GM18520 (cell line): ENCODE measurements at regions not wholly inside any gene's neighbourhood (a gene's known extent, or its start where the extent isn't known, plus 50 kb on each side); places are given as distances from the start of the nearest gene placed in this dataset.
"Not testable (repeated sequence)": the region's sequence is repeated elsewhere in the genome, so short reads cannot be mapped to it uniquely, and the experiment has no call there.

Experiments used
- ATAC-seq: cut with Tn5 transposase; IDR thresholded peaks from one replicate; pipeline ENCODE4 v1.9.1; 2021; ENCODE audit not compliant: unreplicated experiment

DNA sequence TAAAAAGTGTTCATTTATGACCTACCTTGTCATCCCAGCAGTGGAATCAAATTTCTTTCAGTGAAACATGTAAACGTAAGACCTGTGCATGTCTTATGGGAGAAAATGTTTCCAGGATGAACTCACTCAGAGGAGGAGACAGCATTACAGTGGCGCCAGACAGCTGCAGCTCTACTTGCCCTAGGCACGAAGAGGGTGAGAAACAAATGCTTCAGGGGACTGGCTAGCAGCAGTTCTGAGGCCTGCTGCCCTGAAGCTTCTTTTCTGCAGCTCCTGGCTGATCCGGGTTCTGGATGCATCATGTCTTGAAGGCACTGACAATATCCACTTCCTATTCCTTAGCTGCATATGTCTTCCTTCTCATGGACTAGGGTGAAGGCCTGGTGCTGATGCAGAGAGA, 120.2 kb downstream of the QRSL1 start:
- ATAC-seq, result no peak

DNA sequence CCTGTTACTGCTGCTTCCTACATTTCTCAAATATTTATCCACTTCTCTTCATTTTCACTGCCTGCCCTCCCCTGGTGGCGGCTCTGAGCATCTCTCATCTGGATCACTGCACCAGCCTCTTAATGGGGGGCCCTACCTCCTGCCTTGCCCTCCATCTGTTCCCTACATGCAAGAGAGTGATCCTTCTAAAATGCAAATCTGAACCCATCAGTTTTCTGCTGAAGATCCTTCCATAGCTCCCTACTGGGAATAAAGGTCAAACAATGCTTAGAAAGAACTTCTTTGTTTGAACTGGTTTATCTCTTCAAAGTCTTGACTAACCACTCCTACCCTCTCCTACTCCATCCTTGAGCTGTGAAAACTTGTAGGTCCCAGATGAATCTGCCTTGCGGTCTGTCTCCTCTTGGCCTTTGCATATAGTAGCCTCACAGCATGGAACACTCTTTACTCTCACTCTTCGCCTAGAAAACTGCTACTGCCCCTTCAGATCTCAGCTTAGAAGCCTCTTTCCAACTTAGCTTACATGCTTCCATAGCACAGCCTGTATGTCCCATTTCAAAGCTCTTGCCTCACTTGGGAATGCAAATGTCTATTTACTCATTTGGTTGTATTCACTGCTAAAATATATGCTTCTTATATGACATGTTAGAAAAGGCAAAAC, 119.3 kb downstream of the QRSL1 start:
- no peak for ATAC-seq

DNA sequence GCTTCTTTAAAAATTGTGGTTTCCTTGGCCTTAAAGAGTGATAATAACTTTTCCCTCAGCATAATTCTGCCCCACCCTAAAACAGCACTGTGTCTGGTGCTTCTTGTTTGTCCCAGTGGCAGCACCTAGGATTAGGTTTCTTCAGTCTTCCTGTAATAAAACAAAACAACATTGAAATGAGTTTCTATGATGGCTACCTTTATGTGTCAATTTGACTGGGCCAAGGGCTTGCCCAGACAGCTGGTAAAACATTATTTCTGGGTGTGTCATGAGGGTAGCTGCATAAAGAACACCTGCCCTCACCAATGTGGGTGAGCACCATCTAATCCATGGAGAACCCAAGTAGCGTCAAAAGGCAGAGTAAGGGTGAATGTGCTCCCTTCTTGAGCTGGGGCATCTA, 117.8 kb downstream of the QRSL1 start:
- no peak for ATAC-seq

DNA sequence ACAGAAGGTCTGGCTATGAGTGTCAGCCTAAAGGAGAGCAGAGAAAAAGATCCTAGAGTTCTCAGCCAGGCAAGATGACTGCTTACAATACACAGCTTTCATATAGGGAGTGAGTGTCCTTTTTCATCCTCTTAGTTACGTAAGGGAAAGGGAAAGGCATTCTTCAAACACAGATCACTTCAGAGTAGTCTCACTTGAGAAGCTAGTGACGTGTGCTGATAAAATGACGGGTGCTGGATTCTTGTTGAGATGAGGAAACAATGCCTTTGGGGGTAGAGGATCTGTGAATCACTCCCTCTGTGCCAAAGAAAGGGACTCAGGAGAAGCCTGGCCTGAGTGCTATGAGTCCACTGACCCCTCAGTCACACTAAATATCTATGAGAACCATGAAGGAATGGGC, 117.3 kb downstream of the QRSL1 start:
- no peak for ATAC-seq

DNA sequence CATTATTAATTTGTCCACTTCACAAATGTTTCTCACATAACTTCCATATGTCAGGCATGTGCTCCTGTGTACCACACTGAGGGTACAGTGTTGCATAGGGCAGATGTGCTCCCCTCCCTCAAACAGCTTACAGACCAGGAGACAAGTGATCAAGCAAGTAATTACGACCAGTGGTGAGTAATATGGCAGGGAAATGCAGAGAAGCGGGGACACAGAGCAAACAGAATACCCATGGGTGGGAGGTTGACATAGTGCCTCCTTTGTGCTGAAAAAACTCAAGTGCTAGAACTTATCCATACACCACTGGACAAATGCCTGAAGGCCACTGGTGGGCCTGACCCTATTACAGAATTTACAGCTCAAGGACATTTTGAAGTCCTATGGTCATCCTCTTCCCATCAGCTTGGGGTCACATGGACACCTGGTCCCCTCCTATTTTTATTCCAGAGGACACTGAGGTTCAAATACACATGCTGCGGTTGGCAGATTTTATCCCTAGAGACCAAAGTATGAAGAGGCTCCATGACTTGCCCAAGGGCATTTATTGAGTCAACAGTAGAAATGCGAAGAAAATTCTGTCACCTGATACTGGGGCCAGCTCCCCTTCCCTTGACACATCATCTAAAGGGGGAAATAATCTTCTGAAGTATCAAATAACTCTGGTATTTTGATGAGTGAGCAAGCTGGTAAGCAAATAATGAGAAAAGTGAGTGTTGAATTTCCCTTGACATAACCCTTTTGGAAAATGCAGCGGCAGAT, 116.6 kb downstream of the QRSL1 start:
- ATAC-seq, result no peak

DNA sequence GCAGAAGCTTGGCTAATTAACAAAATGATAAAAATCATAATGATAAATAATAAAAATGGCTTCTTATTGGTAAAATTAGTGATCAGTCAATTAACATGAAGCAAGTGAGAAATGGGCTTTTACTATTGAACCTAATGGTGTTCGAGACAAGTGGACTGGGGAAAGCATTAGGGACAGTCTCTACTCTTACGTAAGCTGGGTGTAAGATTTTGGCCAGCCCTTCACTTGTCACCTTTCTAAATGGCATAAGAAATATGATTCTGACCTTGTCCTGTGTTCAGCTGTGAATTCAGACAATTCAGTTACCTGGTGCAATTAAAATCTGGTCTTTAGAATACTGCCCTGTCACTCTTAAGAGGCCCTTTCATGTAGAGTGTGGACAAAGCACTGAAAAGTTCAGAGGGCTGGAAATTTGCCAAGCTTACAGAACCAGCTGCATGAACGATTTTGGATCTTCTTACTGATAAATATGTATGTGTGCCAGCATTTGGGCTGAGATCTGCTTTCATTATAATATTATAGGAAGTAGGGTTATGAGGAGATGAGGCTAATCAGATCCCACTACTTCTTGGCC, 115.9 kb downstream of the QRSL1 start:
- ATAC-seq, result no peak

DNA sequence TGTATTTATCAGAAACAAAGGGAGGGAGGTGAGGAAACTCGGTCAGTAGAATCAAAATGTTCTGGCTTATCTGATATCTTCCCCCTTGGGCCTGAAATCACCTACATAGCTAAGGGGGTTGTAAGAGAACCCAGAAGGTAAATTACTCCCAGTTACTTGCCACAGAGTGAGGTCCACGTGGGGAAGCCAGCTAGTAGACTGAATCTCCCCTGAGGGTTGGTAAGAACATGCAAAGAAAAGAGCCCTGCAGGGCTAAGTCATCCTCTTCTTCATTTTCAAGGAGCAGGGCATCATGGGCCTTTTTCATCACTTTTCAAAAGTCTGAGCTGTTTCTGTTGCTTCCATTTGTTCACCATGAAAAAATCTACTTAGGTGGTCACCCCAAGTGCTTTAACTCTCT, 115.4 kb downstream of the QRSL1 start:
- ATAC-seq, result no peak

DNA sequence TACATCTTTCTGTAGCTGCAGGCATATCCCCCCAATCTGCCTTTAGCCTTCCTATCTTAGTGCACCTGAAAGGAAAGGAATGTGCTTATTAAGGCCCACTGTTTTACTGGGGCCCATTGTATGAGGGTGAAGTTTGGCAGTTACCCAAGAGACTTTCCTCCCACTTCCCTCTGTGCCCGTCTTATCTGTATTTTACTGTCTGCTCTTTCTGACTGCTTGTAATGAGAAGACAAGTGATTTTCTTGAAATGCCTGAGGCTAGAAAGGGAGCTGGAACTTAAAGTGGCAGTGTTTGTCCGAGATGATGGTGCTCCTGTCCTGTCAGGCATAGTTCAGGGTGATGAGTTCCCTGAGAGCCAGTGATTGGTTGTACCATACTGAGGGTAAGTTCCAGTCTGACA, 114.7 kb downstream of the QRSL1 start:
- ATAC-seq, result not testable (repeated sequence)

DNA sequence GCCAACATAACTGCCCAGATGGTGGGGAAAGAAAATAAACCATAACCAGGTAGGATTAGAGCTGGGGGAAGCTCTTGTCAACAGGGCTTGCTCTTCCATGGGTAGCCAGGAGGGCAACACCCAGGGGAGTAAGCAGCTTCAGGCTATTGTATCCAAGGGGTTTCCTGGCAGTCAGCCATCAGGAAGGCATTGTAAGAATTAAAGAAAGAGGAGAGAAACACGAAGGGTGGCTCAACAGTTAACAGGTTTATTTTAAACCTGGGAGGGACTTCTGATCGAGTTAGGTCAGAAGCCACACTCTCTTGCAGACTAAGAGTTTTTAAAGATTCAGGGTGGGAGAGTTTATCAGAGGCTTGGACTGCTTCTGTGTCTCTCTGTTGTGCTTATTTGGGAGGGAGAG, 114.2 kb downstream of the QRSL1 start:
- ATAC-seq, result no peak

DNA sequence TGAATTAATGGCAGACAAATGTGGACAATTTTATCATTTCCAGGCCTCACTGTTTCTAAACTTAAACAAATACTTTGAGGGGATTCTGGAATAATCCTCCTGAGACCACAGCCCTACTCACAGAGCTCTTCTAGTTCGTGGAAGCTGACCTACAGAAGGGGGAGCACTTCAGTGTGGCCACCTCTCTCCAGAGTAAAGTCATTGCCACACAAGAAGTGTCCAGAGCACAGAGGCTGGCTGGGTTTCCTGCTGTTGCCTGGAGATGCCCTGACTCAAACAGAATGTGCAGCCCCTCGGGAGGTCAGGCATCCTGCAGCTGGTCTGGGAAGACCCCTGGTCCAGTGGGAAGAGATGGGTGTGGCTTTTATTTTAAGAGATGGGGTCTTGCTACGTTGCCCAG, 110.9 kb downstream of the QRSL1 start:
- ATAC-seq, result no peak

DNA sequence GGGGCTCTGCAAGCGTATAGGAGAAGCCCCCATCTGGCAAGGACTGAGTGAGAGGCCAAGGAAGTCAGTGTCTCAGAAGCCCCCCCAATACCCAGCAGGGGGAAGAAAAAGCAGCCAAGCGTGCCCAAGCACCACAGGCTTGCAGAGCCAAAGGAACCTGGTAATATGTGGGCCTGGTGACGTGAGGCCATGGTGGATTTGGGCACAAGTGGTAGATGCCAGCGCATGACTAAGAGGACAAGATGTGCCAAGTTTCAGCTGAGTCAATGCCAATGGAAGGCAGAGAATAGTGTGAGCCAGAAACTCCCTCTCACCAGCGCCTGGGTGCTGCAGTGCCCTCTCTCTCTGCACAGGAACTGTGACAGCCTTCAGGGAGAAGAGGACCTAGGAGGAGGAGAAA, 110.0 kb downstream of the QRSL1 start:
- ATAC-seq, result no peak

DNA sequence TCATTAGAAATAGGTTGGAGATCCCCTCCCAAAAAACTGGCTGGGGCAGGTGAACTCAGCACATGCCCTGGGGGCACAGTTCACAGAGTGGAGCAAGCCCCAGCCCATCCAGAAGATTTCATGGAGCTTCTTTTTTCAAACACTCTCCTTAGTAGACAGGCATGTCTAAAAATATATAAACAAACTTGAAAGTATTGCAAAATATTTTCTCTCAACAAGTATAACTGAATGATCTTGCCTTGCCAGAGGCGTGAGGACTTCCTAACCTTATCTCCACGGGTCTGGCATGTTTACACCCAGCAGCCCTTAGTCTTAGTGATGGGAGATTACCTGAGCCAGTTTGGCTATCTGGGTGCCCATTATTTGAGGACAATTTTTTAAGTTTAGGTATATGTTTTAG, 107.1 kb downstream of the QRSL1 start:
- ATAC-seq, result no peak

DNA sequence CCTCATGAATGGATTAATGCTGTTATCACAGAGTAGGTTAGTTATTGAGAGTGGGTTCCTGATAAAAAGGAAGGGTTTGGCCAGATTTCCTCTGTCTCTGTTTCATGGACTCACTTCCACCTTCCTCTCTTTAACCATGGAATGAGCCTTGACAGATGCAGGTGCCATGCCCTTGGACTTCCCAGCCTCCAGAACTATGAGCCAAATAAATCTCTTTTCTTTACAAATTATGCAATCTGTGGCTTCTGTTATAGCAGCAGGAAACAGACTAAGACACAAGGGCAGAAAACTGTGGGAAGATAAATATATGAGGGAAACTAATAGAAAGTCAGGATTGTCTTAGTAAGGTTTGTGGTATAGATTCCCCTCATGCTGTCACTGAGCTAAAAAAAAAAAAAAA, 106.5 kb downstream of the QRSL1 start:
- ATAC-seq, result no peak

DNA sequence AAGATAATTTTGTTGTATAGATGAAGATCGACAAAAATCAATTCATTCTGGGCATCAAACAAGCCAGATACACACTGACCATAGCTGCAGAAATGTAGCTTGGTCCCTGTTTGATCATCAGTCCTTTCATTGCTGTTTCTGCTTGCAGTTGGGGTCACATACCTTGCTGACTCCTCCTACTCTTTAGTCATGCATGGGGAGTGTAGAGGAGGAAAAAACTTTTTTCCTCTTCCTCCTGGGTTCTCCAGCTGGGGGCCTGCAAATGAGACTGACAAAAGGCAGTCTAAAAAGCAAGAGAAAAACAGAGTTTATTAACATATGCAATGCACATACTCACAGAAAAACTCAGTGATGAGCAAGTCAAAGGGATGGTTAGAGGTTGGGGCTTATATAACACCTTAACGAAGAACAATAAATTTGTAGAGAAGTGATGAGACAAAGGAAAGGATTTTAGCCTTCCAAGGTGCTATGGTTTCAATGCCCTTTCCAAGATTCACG, 105.8 kb downstream of the QRSL1 start:
- no peak for ATAC-seq

DNA sequence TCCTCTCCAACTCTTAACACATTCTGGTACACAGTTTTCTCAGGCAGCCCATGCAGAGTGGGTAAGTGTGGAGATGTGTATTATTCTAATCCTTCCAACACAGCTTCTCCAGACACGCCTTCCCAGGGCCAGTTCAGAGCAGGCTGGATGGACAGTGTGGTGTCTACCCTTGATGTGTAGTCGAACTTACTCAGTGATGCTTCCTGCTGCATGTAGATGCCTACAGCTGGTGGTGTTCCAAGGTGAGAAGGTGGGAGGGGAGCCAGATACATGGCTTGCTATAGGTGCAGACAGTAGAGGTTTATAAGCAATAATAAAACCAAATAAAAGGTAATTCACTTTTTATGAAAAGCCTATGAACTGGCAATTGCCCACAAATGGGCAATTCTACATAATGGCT, 104.0 kb downstream of the QRSL1 start:
- ATAC-seq, result no peak

DNA sequence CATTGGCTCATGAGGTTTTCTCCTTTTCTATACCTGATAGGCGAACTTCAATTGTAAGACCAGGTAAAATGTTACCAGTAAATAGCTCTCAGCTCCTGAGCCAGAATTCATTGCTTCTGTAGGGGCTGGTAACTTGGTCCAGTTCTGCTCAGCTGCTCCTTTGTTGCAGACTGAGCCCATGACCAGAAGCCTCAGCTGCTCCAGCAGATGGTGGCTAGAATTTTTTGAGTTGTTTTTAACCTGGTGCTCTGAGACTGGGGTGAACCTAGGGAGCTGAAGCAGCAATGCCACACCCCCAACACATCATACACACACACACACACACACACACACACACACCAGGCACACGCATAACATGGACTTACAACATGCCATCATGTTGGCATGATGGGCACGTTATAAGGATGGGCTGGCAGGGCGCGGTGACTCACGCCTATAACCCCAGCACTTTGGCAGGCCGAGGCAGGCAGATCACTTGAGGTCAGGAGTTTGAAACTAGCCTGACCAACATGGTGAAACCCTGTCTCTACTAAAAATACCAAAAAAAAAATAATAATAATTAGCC, 103.1 kb downstream of the QRSL1 start:
- no peak for ATAC-seq

DNA sequence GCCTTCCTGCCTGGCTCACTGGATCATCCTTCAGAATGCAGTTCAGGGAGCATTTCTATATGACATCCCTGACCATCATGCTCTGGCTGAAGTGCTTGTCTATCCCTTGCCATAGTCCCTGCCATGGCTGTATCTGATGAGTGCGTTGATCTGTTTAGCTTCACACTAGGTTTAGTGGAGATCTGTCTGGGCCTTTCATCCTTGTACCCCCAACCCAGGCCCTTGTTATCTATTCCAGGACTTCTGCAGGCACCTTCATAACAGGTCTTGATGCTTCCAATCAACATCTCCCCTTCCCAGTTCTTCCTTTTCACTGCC, 102.4 kb downstream of the QRSL1 start:
- ATAC-seq, result no peak

DNA sequence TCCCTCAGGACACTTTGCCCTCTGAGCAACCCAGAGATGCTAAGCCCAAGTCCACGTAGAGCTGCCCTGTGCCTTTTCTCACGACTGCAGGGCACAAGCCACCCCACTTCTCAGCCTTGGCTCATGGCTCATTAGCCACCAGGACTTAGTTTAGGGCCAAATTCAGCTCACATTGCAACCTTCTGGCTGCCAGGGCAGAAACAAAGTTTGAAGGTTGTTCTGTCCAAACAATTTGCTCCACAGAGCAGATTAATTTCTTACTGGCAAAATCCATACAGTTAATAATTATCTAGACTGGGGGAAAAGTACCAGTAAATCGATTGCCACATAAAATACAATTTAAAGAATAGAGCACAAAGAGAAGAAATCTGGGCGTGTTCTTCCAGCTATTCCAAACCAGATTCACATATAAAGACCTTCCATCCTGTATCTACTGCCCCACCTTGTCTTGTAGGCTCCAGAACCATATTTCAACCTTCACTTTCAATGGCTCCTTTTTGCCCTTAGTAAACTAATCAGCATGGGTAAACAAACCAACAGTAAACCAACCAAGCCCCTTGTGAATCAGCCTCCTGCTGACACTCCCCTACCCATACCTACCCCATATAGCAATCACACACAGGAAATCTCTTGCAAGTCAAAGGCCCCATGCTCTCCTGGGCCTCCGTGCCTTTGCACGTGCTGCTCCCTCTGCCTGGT, 101.9 kb downstream of the QRSL1 start:
- no peak for ATAC-seq

DNA sequence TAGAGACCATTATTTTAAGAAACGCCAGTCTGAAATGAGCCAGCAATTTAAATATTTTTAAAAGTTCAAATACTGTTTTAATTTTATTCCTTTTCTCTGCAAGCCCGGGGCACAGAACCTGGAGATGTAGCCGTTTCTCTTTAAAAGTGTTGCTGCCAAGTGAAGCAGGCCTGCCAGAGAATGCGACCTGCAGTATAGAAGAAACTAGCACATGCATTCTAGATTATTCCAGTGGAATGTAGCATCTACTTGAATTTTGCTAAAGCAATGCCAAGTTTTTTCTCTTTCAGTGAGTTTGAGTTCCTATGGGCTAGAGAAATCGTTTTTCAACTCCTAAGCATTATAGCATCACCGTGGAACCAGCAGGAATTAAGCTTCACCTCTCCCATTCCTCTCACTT, 101.3 kb downstream of the QRSL1 start:
- no peak for ATAC-seq

DNA sequence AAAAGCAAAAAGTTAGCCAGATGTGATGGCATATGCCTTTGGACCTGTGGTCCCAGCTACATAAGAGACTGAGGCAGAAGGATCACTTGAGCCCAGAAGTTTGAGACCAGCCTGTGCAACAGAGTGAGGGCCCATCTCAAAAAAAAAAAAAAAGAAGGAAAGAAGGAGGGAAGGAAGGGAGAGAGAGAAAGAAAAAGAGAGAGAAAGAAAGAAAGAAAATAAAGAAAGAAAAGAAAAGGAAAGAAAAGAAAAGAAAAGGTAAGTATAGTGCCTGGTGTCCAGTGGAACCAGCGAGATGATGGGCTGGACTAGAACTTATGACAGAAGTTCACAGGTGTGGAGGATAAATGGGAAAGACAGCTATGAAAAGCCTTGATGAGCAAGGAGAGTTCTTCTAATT, 100.9 kb downstream of the QRSL1 start:
- no peak for ATAC-seq

DNA sequence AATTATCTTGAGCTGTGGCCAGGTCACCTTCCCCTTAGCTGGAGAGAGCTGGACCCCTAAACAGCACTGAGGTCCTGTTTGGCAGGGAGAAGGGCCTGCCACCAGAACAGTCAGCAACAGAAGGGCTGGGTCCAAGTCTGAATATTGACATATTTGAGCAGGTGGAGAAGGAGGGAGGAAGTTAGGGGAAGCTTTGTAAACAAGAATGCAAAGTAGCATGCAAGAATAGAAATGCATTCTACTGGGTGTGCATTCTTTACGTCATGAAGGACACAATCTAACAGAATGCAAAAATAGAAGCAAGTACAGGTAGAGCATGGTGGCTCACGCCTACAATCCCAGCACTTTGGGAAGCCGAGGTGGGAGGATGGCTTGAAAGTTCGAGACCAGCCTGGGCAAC, 100.5 kb downstream of the QRSL1 start:
- no peak for ATAC-seq
